ENCODE measurements at regions not wholly inside any gene's neighbourhood (a gene's known extent, or its start where the extent isn't known, plus 50 kb on each side); places are given as distances from the start of the nearest gene placed in this dataset.

DNA sequence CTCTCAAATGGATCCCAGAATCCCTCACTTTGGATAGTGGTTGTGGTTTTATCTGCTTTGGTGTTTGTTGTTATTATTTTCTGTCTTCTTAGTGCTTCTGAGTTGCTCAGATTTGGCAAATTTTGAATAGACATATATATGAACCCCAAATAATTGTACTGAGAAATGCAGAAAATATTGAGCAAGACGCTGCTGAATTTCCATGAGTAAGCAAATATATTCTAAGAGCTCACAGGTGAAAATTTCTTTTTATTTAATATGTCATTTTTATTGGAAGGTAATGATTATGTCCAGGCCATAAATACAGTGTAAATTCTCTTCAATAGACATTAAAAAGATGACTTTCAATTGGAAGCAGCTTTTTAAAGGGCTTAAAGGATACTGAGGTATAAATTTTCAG lies 152.1 kb downstream of the FAT3 start:
- TF ChIP-seq, protein P1, sequence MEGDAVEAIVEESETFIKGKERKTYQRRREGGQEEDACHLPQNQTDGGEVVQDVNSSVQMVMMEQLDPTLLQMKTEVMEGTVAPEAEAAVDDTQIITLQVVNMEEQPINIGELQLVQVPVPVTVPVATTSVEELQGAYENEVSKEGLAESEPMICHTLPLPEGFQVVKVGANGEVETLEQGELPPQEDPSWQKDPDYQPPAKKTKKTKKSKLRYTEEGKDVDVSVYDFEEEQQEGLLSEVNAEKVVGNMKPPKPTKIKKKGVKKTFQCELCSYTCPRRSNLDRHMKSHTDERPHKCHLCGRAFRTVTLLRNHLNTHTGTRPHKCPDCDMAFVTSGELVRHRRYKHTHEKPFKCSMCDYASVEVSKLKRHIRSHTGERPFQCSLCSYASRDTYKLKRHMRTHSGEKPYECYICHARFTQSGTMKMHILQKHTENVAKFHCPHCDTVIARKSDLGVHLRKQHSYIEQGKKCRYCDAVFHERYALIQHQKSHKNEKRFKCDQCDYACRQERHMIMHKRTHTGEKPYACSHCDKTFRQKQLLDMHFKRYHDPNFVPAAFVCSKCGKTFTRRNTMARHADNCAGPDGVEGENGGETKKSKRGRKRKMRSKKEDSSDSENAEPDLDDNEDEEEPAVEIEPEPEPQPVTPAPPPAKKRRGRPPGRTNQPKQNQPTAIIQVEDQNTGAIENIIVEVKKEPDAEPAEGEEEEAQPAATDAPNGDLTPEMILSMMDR (conservative IDR thresholded peaks at IDR 0.05; ENCODE audit: low read depth, low read length), result no peak
- no peak for DNase-seq (ENCODE audit: low read depth)
- H3K4me3 ChIP-seq (ENCODE audit: low read depth, low read length), result no peak overlapping the region

DNA sequence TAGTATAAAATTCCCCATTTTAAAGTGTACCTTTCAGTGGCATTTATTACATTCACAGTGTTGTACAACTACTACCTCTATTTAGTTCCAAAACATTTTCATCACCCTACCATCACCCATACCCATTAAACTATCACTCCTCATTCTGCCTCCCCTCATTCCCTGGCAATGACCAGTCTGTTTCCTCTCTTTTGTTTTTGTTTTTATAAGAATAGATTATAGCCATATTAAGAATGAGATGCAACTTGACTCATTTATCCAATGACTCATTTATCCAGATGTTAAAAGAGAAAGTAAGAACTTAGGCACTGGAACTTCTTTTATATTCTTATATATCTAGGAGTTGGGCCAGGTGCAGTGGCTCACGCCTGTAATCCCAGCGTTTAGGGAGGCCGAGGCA lies 156.3 kb downstream of the FAT3 start:
- DNase-seq (ENCODE audit: low read depth), result peak; percentile 55
- H3K4me3 ChIP-seq (ENCODE audit: low read depth, low read length), result no peak overlapping the region
- TF ChIP-seq, protein P1 (conservative IDR thresholded peaks at IDR 0.05; ENCODE audit: low read depth, low read length), result no peak

- no peak for DNase-seq (ENCODE audit: low read depth)
- no peak overlapping the region for H3K4me3 ChIP-seq (ENCODE audit: low read depth, low read length)
- TF ChIP-seq, protein P1 (conservative IDR thresholded peaks at IDR 0.05; ENCODE audit: low read depth, low read length), result no peak
These were observed 157.7 kb downstream of the FAT3 start for GRCh38 chr11:92382311-92382710.

DNA sequence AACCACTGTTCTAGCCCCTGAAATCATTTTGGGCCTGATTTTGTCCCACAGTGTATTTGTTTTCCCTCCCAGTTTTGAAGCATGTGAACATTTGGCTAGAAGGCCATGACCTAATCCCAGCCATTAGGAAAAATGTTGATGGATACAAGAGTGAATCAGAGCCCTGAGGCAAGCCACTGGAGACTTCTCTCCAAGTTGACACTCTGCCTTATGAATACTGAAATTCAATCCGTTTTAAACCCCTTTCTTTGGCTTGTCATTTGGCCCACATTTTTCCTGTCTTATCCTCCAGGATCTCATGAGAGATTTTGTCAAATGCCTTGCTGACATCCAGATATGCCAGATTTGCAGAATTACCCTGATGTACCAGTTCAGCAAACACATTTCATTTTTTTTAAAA lies 158.8 kb downstream of the FAT3 start:
- DNase-seq (ENCODE audit: low read depth), result peak; percentile 16
- H3K4me3 ChIP-seq (ENCODE audit: low read depth, low read length), result no peak overlapping the region
- TF ChIP-seq, protein P1 (conservative IDR thresholded peaks at IDR 0.05; ENCODE audit: low read depth, low read length), result no peak

DNA sequence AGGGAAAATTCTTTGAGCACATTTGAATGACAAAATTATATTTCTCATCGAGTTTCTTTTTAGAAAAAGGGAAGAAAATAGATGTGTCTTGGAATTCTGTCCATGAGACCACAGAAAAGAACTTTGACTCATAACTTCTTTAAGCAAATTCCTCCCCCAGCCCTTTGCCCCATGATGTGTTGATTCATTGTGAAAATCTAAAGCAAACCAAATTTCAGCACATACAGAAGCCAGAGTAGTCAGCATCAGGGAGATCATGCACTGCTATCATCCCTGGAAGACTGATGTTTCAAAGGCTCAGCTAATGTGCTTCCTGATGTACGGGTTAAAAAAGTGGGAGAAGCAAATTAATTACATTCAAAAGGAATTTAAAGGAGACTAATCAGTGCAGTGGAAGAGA lies 159.7 kb downstream of the FAT3 start:
- peak; percentile 75 for DNase-seq (ENCODE audit: low read depth)
- TF ChIP-seq, protein P1 (conservative IDR thresholded peaks at IDR 0.05; ENCODE audit: low read depth, low read length), result no peak
- H3K4me3 ChIP-seq (ENCODE audit: low read depth, low read length), result no peak overlapping the region

DNA sequence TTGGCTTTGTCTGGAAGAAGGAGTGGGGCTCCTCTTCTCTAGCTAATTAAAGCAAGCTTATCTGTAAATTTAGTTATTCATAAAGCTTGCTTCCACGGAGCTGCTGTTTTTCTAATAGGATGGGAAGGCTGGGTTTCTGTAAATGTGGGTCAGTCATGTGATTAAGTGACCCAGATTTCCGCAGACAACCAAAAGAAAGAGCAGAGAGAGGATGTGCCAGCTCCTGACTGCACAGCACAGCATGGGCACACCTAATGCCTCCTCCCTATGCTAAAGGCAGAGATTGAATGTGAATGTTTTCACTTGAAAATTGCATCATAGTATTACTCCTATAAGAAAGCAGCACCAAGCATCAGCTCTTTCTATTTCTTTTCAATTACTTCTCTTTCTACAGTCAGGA lies 160.2 kb downstream of the FAT3 start:
- no peak overlapping the region for H3K4me3 ChIP-seq (ENCODE audit: low read depth, low read length)
- DNase-seq (ENCODE audit: low read depth), result peak; percentile 57
- TF ChIP-seq, protein P1 (conservative IDR thresholded peaks at IDR 0.05; ENCODE audit: low read depth, low read length), result no peak

- H3K4me3 ChIP-seq (ENCODE audit: low read depth, low read length), result no peak overlapping the region
- DNase-seq (ENCODE audit: low read depth), result no peak
- TF ChIP-seq, protein P1 (conservative IDR thresholded peaks at IDR 0.05; ENCODE audit: low read depth, low read length), result no peak
These were observed 162.0 kb downstream of the FAT3 start for GRCh38 chr11:92386577-92386976.

All from choroid plexus epithelial cell (primary cell).